NT2/D1 (cell line): ENCODE measurements at regions not wholly inside any gene's neighbourhood (a gene's known extent, or its start where the extent isn't known, plus 50 kb on each side); places are given as distances from the start of the nearest gene placed in this dataset.

Experiments
- SUZ12 ChIP-seq: IDR thresholded peaks from 2 replicates; pipeline ENCODE4 v1.6.1; 2011; ENCODE audit not compliant: insufficient read length, insufficient read depth; ENCODE audit errors: extremely low read depth
- YY1 ChIP-seq: IDR thresholded peaks from 2 replicates; pipeline ENCODE4 v1.6.1; 2011; ENCODE audit not compliant: insufficient read length, insufficient read depth
- ZNF274 ChIP-seq: IDR thresholded peaks from 2 replicates; pipeline ENCODE4 v1.6.1; 2011; ENCODE audit warnings: mild to moderate bottlenecking, low read depth, low read length

DNA sequence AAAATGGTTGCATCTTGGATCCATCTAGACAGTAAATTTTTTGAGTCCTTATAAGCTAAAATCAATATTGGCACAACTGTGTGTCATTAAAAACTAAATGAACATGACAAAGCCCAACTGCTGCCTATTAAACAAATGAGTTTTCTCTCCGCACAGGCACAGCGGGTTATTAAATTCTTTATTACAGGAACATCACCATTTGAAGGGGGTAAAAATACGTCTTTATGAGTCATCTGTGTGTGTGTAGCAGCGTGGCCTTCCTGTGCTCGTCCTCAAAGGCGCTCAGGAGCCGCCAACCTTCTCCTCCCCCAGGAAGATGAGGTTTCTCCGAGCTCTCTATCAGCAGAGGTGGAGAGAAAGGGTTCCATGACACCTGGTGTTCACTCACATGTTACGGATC is 62.6 kb upstream of the SDK2 start:
- TF ChIP-seq YY1 (no peak), ZNF274 (no peak), SUZ12 (no peak)
